ENCODE measurements at regions not wholly inside any gene's neighbourhood (a gene's known extent, or its start where the extent isn't known, plus 50 kb on each side); places are given as distances from the start of the nearest gene placed in this dataset.

DNA sequence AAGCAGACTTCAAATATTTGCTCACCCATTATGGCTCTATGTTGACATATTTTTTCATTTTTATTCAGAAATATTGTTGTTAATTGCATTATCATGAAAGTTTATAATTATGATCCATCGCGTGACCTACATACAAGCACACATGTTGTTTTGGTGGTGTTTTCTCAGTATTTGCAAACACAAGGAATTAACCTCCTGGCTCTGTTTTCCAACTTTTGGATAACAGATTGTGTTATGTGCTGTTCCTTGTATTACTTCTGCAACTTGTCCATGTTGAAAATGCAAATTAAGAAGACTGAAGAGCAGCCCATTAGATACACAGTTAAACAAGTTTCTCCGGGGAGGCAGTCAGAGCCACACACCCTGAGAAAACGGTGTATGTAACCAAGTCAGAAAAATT is 201.2 kb downstream of the SEC23A start:
- no peak for DNase-seq (ENCODE audit: low spot score)

DNA sequence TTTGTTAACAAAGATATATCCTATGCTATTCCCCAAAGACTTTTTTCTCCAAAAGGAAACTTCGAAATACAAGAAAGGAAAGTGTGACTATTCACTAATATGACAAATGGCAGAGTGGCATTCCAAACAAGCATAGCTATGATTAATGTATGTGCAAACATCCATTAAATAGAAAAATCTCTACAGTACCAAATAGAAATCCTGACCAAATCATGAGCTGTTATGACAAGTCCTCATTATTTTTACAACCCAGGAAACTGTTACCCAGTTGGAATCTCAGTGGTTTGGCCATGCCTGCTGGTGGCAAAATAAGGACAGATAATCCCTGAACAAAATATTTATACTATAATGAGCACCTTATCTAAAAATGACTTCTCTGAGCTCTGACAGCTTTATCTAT is 202.1 kb downstream of the SEC23A start:
- no peak for DNase-seq (ENCODE audit: low spot score)

DNA sequence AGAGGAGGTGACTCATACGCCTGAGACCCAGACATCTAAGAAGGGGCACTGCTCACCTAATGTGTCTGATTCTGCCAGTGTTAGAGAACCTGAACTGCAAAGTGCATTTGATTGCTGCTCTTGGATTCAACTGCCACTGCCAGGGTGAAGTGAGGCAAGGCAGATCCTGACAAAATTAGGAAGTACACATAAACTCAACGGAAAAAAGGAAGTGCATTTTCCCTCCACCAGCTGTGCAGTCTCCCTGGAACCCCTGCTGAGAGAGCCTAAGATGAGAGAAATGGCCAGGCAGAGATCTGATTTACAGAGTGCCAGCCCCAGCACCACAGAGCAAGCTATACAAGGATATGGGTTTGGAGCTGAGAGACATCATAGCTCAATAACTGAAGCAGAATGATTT is 215.3 kb downstream of the SEC23A start:
- DNase-seq (ENCODE audit: low spot score) = no peak

DNA sequence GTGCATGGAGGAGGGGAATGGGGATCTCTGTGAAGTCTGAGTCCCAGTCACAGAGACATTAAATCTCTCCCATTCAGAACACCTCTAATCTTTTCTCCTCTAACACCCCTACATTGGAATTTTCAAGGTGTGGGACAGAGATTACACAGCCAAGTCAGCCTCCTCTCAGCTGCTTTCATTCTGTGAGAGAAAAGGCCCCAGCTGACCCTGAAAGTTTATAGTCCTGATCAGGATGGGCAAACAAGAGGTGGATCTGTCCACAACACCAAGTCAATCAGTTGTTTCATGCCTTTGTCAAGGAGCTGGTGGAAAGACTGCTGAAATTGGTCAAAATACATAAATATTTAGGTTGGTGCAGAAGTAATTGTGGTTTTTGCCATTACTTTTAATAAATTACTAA is 218.9 kb downstream of the SEC23A start:
- no peak for DNase-seq (ENCODE audit: low spot score)

DNA sequence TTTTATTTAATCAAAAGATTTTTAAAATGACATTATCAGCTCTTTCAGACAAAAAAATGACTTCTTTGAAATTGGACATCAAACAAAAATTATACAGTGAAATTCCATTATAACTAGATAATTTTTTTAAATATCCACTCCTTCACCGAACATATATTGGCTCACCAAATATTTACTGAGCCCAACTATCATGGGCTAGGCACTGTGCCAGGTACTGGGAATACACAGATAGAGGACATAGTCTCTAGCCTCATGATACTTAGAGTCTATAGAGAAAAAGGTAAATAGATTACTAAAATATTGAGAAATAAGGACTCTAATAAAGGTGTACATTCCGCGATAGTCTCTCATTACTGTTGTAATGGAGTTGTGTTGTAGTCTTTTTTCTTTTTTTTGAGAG is 219.9 kb downstream of the SEC23A start:
- DNase-seq (ENCODE audit: low spot score) = no peak

GRCh38 chr14:38882533-38882932 is 220.5 kb downstream of the SEC23A start:
- DNase-seq (ENCODE audit: low spot score) = no peak

DNA sequence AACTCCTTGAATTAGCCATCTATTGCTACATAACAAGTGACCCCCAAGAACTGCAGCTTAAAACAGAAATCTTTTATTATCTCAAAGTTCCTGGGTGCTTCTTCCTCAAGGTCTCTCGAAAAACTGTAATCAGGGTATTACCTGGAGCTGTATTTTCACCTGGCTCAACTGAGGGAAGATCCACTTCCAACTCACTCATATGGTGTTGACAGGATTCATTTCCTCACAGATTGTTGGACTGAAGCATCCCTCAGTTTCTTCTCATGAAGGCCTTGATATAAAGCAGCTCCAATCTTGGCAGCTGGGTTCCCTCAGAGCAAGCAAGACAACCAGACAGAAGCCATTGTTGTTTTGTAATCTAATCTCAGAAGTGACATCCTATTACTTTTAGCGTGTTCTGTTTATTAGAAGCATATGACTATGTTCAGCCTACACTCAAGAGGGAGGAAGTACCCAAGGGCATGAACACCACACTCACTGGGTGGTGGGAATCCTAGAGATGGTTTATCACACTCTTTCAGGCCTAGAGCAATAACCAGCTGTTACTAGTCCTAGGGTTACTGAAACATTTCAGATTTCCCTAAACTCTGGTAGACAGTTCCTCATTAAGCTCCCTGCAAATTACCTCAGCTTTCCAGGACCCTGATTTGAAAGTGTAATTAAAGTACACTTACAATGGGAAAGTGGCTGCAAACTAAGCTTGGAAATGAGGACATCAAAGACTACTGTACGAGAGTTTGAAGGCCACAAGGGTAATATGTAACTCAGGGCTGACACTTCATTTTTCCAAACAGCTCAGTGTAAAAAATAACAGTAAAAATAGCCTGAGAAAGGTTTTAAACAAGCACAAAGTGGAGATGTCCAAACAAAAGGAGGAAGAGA is 222.2 kb downstream of the SEC23A start:
- no peak for DNase-seq (ENCODE audit: low spot score)

- no peak for DNase-seq (ENCODE audit: low spot score)
Measured at GRCh38 chr14:38877744-38878388, 225.2 kb downstream of the SEC23A start.

DNA sequence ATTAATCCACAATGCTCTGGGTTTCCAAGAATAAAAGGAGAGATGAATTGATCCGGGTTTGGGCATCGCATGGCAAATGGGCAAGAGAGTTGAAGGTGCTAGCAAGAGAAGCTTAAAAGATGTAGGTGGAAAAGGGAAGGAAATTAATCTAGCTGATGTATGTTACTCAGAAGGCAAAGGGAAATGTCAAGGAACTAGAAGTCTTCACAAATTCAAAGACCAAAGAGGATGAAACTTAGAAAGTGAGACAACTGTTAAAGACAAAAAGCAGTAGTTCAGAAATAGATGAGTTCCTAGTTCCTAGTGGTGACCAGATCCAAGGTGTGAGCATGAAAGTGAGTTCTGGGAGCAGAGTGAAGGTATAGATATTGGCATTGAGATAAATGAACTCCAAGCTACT is 228.3 kb downstream of the SEC23A start:
- DNase-seq (ENCODE audit: low spot score) = no peak

DNA sequence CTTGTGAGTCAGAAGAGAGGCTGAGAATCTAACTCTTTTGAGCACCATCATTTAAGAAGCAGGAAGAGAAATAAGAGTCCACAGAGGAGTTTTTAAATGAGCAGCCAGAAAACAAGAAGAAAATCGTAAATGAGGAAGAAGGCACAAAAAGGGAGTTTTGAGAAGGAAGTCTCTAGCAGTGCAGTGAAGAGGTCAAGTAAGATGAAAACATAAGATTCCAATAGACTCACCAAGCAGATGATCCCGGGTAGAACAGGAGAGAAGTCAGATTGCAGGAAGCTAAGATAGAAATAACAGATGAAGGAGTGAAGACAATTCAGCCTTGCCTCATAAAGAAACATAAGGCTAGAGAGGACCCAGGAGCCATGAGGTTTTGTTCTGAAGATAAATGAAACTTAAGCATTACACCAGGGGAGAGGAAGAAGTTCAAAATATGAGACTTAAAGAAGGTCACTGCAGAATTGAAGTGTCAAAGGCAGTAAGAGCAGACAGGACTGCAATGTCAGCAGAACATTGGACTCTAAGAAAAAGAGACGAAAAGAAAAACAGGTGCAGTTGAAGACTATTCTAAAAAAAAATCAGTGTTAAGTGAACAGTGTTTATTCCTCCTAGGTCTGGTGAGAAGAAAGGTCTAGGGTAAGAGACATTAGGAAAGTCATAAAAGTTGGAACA is 229.0 kb downstream of the SEC23A start:
- DNase-seq (ENCODE audit: low spot score) = no peak

GRCh38 chr14:38870296-38870836 is 232.7 kb downstream of the SEC23A start:
- DNase-seq (ENCODE audit: low spot score) = no peak

DNA sequence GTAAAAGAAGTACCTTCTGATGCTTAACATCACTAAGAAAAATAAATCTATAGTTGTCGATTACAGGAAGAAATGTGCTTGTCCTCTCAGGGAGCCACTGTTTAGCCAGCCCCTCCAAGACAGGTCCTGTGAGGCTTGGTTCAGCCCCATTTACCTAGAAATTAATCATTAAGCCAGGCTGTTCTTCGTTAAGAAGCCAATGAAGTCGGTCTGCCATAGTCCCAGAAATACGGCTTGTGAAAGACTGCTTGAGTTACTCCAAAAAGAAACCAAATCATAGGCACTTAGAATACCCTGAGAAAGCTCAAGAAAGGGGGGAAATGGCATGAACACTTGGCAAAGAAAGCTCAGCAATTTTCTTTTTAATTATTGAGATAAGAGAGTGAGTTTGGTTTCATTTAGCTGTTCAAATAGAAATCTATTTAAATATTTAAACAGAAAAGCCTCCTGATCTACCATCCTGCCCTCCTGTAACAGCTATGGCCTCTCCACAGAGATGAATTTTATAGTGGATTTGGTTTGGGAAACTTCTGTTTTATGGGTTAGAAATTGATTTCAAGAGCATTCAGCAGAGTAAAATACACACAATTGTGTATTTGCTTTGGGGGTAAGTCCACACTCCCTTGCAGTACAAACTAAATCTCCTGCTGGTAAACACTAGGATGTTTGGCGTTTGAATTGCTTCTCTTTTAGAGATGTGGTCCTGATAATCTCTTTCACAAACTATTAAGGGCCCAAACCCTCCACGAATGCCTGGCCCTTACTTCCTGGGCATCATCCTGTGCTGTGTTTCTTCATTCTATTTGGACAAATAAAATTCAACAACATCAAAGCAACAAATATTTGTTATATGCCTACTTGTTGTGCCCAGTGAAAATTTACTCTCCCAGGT is 234.4 kb downstream of the SEC23A start:
- DNase-seq (ENCODE audit: low spot score) = no peak

- peak; percentile 78 for DNase-seq (ENCODE audit: low spot score)
Measured at GRCh38 chr14:38867561-38868150, 235.4 kb downstream of the SEC23A start.

DNA sequence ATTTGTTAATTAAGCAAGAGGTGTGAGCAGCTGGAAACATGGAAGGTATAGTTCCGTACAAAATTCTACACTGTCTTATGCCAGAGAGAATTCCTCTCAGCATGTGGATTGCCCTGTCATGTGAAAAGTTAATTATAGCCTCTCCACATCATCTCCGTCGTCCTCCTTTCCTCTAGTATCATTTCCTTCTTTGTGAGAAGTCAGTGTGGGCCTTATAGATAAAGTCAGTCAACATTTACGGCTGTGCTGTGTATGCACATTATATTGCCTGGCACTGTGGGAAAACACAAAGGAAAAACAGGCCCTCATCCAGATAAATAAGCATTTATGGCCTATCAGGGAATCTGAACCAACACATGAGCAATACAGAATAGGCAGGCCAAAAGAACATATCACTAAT is 236.6 kb downstream of the SEC23A start:
- DNase-seq (ENCODE audit: low spot score) = no peak

DNA sequence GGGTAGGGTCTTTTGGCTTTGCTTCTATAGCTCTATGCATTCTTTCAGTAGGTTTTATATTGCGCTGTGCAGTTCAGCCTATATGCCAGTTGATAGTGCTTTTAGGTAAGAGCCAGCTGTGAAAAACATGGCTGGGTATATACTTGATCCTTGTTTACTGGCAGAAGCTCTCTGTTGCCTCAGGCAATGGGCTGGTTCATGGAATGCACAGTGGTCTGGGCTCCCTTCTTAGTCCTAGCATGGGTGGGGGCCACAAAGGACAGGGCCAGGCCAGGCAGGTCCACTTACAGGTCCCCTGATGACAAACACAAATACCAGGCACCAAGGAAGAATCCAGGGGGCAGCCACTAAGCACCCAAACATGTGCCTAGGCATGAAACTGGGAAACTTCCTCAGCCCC is 240.7 kb downstream of the SEC23A start:
- no peak for DNase-seq (ENCODE audit: low spot score)

DNA sequence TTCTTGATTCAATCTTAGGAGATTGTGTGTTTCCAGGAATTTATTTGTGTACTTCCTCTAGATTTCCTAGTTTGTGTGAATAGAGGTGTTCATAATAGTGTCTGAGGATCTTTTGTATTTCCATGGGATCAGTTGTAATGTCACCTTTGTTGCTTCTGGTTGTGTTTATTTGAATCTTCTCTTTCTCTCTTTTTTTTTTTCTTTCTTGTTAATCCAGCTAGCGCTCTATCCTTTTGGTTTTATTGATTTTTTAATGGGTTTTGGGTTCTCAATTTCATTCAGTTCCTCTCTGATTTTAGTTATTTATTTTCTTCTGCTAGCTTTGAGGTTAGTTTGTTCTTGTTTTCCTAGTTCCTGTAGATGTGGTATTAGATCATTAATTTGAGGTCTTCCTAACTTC is 242.5 kb downstream of the SEC23A start:
- no peak for DNase-seq (ENCODE audit: low spot score)

DNA sequence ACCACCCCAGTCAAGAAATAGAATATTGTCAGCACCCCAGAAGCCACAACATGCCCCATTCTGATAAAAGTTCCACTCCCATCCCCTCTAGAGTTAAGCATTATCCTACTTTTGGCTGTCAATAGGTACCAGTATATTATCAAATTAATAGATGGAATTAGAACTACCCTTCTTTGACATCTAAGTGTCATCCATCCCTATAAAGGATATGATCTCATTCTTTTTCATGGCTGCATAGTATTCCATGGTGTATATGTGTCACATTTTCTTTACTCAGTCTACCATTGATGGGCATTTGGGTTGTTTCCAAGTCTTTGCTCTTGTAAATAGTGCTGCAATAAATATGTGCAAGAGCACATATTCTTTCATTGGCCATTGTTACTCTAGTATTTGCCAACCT is 246.2 kb downstream of the SEC23A start:
- no peak for DNase-seq (ENCODE audit: low spot score)

DNA sequence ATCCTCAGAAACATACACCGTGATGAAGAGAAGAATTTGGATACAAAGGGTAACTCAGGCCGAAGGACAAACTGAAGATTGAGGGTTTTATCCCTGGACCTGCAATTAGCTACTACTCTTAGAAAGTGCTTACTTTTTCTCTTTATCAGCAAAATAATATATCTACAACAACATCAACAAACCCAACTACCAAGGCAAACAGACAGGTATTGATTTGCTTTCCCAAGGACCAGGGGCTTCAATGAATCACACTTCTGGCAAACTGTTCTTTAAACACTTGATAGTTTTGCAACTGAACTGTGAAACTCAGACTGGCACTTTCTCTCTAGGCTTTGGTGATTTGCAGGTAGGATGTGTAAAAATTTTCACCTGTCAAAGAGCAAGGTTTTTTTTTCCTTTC is 247.5 kb downstream of the SEC23A start:
- no peak for DNase-seq (ENCODE audit: low spot score)

GRCh38 chr14:38851111-38851510 is 251.9 kb downstream of the SEC23A start:
- DNase-seq (ENCODE audit: low spot score) = no peak

DNA sequence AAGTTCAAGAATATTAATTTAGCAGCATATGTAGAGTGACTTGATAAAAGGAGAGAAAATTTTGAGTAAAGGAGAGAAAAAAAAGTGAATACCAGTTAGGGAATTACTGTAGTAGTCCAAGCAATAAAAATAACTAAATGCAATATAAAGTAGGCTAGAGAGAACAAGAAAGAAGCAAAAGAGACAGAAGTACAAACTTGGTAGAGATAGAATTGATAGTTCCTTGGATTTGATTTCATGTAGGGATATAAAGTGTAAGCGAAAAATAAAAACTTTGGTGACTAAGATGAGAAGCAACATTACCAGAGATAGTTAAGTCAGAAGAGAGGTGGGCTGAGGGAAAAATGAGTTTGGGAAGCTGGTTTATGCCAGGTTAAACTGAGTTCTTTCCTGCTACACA is 252.4 kb downstream of the SEC23A start:
- no peak for DNase-seq (ENCODE audit: low spot score)

DNA sequence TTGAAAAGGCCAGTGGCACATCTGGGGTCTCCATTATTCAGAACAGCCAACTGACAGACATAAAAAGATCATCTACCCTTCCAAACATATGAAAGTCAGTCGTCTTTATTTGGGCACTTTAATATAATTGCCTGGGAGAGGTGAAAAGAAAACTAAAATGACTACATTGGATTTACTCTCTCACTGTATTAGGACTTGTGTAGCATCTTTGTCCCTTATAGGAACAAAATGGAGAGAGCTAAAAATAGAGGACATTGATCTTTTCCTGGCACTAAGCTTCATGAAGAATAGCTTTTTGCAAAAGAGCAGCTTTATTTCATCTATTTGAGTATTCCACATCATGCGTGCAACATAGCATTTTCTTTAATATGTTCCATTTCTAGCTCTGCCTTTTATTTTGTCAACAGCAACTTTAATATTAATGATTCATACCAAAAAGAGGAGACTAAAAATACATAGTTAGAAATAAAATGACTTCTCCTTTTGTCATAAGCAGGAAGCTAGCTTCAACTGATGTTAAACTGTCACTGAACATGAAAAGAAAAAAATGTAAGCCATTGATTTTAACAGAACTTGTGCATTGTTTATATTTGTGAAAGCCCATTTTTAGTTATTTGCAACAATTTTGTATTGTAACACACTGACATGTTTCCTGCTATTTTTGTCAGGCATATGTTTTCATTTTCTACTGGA is 254.6 kb downstream of the SEC23A start:
- no peak for DNase-seq (ENCODE audit: low spot score)
